Dermis blood vessel endothelial cell (primary cell): ENCODE measurements at regions not wholly inside any gene's neighbourhood (a gene's known extent, or its start where the extent isn't known, plus 50 kb on each side); places are given as distances from the start of the nearest gene placed in this dataset.

ENCODE experiments used
- DNase-seq: peaks from one replicate; pipeline ENCODE4 v3.0.0; 2010

DNA sequence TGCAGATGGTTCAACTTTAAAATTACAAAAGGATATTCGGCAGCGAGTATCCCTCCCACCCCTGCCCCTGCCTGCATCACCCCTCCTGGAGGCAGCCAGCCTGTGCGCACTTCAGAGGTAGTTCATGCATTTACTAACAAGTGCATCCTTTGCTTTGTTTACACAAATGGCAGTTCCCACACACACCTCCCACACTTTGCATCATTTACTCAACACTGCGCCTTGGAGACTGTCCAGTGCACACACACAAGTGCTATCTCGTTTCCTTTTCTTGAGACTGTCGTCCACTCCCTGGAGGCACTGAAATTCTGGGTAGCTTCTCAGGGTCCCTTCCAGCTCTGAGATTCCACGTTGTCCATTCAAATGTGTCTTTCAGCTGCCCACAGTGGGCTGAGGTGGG is 53.1 kb upstream of the VSX1 start:
- DNase-seq, result no peak

DNA sequence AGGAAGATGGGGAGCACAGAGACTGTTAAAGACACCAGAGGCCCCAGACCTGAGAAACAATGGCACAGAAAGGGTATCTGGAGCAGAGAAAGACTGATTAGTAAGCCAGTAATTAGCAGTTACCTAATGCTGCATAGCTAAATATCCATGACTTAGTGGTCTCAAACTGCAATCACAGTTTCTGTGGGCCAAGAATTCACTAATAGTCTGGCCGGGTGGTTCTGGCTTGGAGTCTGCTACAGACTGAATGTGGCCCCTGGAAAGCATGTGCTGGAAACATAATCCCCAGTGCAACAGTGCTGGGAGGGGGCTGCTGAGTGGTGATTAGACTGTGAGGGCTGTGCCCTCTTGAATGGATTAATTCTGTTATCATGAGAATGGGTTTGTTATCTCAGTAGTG is 54.1 kb upstream of the VSX1 start:
- no peak for DNase-seq

DNA sequence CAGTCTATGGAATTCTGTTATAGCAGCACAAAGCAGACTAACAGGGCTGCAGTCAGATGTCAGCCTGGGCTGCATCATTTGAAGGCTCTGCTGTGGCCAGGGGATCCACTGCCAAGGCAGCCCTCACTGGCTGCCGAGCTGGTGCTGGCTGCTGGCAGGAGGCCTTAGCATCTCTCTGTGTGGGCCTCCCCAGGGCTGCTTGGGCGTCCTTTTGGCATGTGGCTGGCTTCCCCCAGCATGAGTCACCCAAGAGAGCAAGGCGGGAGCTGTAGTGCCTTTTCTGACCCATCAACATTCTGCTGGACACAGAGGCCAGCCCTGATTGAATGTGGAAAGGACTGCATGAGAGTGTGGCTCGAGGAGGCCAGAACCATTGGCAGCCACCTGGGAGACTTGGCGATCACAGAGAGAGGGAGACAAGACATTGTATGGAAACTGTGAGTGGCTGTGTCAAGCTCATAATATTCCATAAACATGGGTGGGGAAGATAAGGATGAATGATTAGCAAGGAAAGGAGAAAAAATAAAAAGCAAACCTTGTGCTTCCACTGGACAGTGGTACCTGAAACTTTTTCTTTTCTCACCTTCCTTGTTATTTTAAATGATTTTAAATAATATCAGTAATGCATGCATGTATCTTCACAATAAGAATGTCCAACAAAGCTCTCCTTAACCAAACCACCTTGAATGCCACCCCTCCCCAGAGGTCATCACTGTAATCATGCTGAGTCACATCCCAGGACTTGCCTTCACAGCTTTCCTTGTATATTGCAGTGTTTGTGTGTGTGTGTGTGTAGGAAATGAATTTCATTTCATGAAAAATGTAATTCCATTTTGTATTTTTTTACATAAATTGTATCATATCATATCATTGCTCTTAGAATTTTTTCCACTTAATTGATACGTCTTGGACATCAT is 55.0 kb upstream of the VSX1 start:
- DNase-seq, result peak; percentile 17

DNA sequence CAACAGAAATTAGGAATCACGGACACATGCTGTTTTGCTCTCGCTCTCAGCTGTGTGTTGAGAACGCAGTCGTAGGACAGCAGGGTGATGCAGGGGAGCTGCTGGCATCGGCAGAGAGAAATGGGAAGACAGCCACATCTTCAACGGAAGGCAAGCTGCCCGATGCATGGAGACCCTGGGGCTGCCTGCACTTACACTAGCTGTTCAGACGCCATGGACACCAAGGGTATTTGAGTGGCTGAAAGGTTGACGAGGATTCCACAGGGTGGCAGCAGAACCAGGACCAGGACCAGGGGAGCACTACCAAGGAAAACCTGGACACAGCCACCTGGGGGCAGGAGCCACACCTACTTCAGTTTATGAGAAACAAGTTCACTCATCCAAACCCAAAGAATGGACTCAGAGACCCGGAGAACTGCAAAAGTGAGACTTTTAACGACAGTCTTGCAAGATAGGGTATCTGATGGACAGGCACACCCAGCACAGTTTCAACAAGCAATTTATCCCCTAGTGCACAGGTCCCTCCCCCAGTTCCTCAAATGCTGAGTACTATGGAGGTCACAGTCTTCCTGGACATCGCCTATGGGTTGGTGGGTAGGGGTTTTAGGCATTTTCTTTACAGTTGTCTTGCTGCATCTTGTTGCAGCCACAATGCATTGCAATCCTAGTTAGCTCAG is 56.3 kb upstream of the ENTPD6 start:
- DNase-seq, result peak; percentile 10

DNA sequence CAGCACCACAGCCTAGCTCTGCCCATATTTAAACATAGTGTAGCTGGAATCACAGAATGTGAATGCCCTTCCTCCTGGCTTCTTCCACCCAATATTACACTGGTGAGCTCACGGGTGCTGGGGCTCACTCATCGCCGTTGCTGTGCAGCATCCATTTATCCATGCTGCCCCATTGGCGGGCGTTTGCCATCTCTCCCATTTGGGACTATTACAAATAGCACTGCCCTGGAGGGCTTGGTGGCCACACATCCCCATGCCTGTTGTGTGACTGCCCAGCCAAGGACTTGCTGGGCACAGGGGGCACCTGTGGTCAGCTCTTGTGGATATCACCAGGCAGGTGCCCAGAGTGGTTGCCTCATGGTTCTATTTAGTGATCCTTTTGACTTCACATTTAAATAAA is 54.5 kb upstream of the ENTPD6 start:
- DNase-seq, result no peak

DNA sequence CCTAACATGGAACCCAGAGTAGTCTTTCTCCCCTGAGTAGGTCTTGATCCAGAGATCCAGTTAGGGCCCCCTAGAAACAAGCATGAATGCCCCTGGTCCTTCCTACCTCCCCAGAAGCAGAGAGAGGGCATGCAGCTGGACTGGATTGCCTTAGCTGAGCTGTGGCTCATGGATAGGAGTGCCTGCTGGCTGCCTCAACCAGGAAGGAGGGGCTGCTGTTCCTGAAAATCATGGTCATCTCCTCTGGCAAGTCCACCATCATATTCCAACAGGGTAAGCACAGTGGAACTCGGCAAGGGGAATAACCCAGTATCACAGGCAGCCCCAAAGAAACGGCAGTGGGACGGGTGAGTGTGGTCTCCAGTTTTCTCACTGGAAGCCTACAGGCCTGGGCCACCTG is 53.1 kb upstream of the ENTPD6 start:
- no peak for DNase-seq

DNA sequence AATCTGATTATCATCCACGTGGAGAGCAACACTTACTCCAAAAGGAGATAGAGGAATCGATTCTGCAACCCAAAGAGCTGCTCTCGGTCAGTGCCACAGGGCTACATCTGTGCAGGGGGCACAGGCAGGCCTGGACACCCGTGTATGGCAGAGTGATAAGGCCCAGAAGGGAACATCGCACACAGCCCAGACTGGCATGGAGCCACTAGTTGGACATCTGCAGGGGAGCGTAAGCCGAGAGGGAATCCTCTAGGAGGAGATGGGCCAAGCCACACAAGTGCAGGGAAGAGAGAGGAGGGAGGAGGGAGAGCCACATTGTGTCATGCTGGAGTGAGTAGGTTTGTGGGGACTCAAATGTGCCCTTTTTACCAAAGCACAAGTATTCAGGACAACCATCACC is 50.4 kb upstream of the ENTPD6 start:
- no peak for DNase-seq
